SK-N-DZ (cell line): ENCODE measurements at regions not wholly inside any gene's neighbourhood (a gene's known extent, or its start where the extent isn't known, plus 50 kb on each side); places are given as distances from the start of the nearest gene placed in this dataset.

ENCODE experiments used
- DNase-seq: peaks from one replicate; pipeline ENCODE4 v3.0.0-alpha.2; 2015; ENCODE audit warnings: low spot score

GRCh38 chr2:120881981-120882788 lies 146.5 kb downstream of the GLI2 start:
- no peak for DNase-seq

DNA sequence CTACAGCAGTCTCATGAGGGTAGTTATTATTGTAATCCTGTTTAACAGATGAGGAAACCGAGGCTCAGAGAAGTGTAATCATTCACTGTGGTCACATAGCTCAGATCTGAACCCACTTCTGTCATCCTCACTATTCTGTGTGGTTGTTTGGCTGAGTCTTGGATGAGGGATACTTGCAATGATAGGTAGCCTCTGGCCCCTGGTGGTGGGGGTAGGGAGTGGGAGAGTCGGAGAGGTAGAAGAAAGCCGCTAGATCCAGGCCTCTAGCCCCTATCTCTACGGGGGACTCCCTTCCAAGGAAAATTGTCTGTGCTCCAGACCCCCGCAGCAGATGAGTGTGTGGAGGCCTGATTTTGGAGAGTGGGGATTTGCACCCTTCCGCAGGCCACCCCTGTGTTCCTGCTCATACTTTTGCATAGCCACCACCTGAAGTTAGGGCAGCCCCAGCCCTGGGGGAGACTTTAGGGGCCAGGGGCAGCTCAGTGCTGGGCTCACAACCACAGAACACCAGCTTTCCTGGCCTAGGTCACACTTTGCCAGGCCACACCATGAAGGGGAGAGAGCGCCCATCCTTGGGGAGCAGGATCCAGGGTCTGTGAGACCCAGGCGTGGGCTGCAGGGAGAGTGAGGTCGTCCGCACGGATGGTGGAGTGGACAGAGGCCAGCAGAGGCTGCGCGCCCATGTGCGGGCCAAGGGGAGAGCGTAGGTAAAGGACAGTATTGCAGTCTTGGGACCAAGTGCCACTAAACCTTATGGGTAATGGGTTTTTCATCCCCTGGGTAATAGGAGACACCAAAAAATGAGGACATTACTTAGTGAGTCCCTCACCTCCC lies 148.2 kb downstream of the GLI2 start:
- DNase-seq = no peak

GRCh38 chr2:120884472-120885290 lies 149.0 kb downstream of the GLI2 start:
- no peak for DNase-seq

GRCh38 chr2:120885321-120885720 lies 149.7 kb downstream of the GLI2 start:
- DNase-seq = no peak

- DNase-seq = no peak
Measured at GRCh38 chr2:120885749-120886148, 150.1 kb downstream of the GLI2 start.

DNA sequence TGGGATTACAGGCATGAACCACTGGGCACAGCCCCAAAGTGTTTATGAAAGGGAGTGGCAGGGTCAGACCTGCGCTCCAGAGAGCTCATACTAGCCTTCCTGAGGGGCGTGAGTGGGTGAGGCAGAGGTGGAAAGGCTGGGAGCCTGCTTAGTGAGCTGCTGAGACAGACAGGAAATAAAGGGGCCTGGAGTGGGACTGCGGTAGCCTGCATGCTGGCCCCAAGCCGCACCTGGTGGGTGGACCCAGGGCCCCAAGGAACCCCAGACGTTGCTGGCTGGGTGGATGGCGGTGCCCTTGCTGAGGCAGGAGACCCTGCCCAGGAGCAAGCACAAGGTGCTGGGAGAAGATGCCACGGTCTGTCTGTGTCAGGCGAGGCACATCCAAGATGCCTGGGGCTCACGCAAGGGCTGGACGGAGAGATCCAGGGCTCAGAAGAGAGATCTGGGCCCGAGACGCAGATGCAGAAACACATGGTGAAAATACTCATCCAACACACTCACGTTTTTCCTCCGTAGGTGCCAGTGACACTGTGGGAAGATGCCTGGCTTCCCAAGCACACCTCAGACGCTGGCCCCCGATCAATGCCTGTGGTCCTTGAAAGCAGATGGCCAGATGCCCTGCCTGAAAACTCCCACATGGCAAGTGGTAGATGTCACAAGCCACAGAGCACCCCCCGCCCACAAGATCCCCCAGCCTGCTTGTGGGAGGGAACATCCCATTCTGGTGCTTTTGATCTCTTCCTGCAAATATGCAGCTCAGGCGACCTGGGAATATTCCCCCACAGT lies 151.1 kb downstream of the GLI2 start:
- DNase-seq = peak; percentile 65

DNA sequence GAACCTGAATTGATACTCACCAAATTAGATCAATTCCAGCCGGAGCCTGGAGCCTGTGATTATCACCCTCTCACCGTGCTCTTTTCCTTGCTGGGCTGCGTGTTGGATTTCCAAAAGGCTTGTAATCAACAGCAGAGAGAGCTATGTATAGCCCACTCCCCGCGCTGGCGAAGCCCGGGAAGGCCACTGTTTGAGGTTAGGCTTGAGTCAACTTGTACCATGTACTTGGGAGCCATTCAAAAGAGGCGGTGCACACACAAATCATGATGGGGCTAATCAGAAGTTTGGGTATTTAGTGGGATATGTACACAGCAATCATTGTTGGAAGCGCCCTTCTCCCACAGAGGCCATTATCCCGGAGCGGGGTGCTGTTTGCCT lies 151.6 kb downstream of the GLI2 start:
- DNase-seq = no peak

DNA sequence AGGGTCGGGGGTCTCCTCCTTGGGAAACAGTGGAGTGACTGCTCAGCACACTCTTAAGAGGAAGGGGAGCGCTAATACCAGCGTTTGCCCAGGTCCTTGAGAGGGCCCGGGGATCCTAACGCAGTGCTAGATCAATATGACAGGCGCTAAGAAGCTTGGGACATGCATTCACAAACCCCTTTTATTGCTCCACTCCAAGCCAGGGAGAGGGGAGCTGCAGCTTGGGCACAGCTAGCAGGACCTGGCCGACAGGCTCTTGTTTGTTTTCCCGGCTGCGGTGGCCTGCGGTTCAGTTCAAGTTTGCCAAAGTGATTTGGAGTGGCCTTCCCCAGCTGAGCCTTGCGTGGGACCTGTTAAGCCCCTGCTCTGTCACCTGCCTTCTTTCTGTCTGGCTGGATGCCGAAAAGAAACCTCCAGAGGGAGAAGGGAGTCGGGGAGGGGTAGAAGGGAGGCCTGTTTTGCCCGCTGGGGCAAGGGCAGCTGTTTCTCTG lies 152.1 kb downstream of the GLI2 start:
- DNase-seq = no peak

GRCh38 chr2:120888851-120889250 lies 153.2 kb downstream of the GLI2 start:
- no peak for DNase-seq

DNA sequence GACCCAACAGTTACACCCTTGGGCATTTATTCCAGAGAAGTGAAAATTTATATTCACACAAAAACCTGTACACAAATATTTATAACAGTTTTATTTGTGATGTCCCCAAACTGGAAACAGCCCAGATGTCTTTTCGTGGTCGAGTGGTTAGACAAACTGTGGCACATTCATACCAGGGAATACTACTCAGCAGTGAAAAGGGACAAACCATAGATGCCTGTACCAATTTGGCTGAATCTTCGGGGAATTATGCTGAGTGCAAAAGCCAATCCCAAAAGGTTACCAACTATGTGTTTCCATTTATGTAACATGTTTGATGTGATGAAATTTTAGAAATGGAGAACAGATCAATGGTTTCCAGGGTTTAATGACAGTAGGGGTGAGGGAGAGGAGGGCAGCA lies 154.3 kb downstream of the GLI2 start:
- no peak for DNase-seq

DNA sequence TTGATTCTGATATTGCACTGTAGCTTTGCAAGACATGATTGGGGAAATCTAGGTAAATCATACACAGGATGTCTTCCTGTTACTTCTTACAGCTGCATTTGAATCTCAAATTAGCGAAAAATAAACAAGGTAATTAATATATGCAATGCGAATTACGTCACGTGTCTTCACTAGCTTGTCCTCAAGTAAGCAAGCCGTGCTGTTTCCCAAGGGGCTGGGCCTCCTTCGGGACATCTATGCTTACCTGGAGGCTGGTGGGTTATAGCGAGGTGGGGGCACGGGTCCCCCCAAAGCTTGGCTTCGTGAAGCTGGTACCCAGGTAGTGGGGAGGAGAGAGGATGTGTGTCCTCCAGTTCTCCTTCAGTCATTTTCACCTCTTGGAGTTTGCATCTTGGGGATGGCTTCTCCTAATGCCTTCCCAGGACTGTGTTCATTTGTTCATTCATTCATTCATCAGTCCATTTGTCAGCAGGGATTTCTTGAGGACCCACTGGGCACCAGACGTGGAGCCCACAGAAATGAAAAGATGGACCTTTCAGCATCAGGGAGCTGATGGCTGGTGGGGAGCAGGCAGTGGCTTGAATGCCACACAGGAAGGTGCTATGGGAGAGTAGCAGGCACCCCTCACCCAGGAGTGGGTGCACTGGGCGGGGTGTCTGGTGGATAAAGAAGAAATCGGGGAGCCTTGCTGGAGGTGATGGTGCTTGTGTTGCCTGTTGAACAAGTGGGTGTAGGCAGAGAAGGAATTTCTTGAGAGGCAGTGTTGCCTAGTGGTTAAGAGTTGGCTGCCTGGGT lies 155.1 kb downstream of the GLI2 start:
- no peak for DNase-seq

- no peak for DNase-seq
Measured at GRCh38 chr2:120892271-120892966, 156.8 kb downstream of the GLI2 start.

GRCh38 chr2:120892967-120893667 lies 157.4 kb downstream of the GLI2 start:
- no peak for DNase-seq

- DNase-seq = no peak
Measured at GRCh38 chr2:120893811-120894584, 158.3 kb downstream of the GLI2 start.

- no peak for DNase-seq
Measured at GRCh38 chr2:120894966-120895365, 159.3 kb downstream of the GLI2 start.

- no peak for DNase-seq
Measured at GRCh38 chr2:120896126-120896525, 160.5 kb downstream of the GLI2 start.

DNA sequence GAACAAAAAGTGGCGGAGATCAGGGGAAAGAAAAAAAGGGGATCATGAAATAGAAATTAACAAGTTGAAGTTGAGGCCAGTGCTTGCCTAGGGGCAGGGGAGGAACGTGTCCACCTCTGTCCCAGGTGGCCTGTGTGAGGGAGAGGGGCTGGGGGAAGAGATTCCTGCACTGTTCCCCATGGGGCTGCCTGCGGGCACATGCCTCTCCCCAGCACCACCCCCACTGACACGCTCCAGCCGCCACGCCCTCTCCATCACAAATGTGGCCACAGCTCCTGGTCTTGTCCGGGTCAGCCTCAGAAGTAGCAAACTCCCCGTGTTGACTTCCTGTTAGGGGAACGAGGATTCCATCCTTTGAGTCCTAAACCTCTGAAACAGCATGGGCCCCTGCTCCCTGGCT lies 161.2 kb downstream of the GLI2 start:
- no peak for DNase-seq

DNA sequence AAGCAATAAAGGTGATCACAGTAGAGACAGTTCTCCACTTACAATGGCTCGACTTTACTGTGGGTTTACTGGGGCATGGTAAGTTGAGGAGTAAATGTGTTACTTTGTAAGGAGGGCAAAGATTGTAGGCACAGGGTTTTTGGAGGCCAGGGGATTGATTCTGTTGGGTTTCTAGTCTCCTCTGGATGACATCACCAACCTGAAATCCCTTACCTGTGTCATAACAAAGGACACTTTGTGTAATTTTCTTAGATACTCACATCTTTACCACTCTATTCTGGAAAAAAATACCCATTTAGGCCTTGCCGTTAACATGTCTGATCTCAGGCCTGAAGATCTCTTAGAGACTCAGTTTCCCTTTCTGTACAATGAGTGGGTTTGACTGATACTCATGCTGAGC lies 161.7 kb downstream of the GLI2 start:
- DNase-seq = no peak
